ENCODE measurements at regions not wholly inside any gene's neighbourhood (a gene's known extent, or its start where the extent isn't known, plus 50 kb on each side); places are given as distances from the start of the nearest gene placed in this dataset.

GRCh38 chr5:54902791-54903473 is 82.5 kb downstream of the ESM1 start:
- TF ChIP-seq EZH2 (IDR thresholded peaks at IDR 0.05; ENCODE audit: low read length) (no peak), CTCF (optimal IDR thresholded peaks at IDR 0.05 in 1 of 3, IDR thresholded peaks at IDR 0.05 in 1 of 3, conservative IDR thresholded peaks at IDR 0.05 in 1 of 3; ENCODE audit: extremely low read depth in 1 of 3, insufficient read depth in 2 of 3, low read length in 3 of 3) (no peak)

Measured in keratinocyte (primary cell).